ENCODE measurements at regions not wholly inside any gene's neighbourhood (a gene's known extent, or its start where the extent isn't known, plus 50 kb on each side); places are given as distances from the start of the nearest gene placed in this dataset.

DNA sequence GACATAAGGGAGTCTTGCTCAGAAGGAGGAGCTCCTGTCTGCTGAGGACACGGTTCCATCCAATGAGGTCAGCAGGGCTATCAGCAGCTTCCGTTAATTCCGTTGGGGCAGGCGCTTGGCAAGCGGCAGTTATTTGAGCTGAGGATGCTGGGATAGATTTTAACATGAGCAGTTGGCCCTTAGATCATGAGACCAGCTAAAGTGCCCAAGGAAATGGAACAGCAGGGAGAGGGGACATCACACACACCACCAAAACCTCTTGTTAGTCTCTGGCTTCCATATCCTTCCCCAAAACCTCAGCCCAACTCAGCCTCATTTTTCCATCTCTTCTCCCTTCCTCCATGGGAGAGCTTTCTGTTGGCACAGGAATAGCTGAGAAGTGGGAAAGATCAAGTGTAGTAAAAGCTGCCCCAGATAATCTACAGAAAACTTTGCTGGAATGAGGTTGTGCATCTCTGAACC, 138.7 kb upstream of the PZP start:
- H4K20me1 ChIP-seq (ENCODE audit: insufficient read depth, low read length), result no peaks in the 10 kb centered on the region
- H3K36me3 ChIP-seq (ENCODE audit: insufficient read depth, low read length), result no peaks in the 10 kb centered on the region
- H3F3A ChIP-seq (ENCODE audit: insufficient read depth, low read length), result no peaks in the 10 kb centered on the region
- H3K27ac ChIP-seq (ENCODE audit: low read depth, low read length, poor library complexity, severe bottlenecking), result no peak overlapping the region
- H3K27me3 ChIP-seq (ENCODE audit: insufficient read depth, low read length), result no peaks in the 10 kb centered on the region
- H3K4me2 ChIP-seq (ENCODE audit: low read length), result no peak overlapping the region
- no peaks in the 10 kb centered on the region for H3K9me2 ChIP-seq (ENCODE audit: low read depth, low read length)
- no peak overlapping the region for H3K4me3 ChIP-seq (ENCODE audit: low read depth, low read length, poor library complexity, severe bottlenecking)
- H3K4me1 ChIP-seq (ENCODE audit: insufficient read depth, low read length, severe bottlenecking), result no peaks in the 10 kb centered on the region
- H3K9ac ChIP-seq (ENCODE audit: low read length), result no peak overlapping the region
- H2AFZ ChIP-seq (ENCODE audit: low read length), result no peak overlapping the region
- H3K79me2 ChIP-seq (ENCODE audit: insufficient read depth, low read length), result no peaks in the 10 kb centered on the region
- no peaks in the 10 kb centered on the region for H3K9me3 ChIP-seq (ENCODE audit: low read length)
- no peak for TF ChIP-seq EZH2 (IDR thresholded peaks at IDR 0.05; ENCODE audit: borderline replicate concordance, low read length)
- TF ChIP-seq, protein P1, sequence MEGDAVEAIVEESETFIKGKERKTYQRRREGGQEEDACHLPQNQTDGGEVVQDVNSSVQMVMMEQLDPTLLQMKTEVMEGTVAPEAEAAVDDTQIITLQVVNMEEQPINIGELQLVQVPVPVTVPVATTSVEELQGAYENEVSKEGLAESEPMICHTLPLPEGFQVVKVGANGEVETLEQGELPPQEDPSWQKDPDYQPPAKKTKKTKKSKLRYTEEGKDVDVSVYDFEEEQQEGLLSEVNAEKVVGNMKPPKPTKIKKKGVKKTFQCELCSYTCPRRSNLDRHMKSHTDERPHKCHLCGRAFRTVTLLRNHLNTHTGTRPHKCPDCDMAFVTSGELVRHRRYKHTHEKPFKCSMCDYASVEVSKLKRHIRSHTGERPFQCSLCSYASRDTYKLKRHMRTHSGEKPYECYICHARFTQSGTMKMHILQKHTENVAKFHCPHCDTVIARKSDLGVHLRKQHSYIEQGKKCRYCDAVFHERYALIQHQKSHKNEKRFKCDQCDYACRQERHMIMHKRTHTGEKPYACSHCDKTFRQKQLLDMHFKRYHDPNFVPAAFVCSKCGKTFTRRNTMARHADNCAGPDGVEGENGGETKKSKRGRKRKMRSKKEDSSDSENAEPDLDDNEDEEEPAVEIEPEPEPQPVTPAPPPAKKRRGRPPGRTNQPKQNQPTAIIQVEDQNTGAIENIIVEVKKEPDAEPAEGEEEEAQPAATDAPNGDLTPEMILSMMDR (IDR thresholded peaks at IDR 0.05; ENCODE audit: low read length), result no peak

DNA sequence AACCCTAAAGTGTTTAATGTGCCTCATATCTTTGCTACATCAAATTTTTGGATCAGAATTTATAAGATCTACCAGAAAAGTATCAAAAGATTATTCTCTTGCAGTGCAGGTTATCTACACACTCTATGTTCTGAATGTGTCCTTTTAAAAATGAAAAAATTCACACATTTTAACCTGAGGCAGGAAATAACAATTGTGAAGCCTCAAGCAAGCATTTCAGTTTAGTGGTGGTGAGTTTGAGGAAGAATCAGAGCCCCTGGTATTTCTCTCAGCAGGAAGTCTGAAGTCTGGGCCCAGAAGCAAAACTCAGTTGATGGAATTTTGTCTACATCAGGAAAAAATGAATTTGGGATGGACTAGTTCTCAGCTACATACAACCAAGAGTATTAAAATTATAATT, 137.0 kb upstream of the PZP start:
- H3K9me2 ChIP-seq (ENCODE audit: low read depth, low read length), result no peaks in the 10 kb centered on the region
- no peak overlapping the region for H3K27ac ChIP-seq (ENCODE audit: low read depth, low read length, poor library complexity, severe bottlenecking)
- TF ChIP-seq, protein P1 (IDR thresholded peaks at IDR 0.05; ENCODE audit: low read length), result no peak
- no peak for TF ChIP-seq EZH2 (IDR thresholded peaks at IDR 0.05; ENCODE audit: borderline replicate concordance, low read length)
- H3K4me1 ChIP-seq (ENCODE audit: insufficient read depth, low read length, severe bottlenecking), result no peaks in the 10 kb centered on the region
- no peaks in the 10 kb centered on the region for H3K9me3 ChIP-seq (ENCODE audit: low read length)
- no peak overlapping the region for H3K9ac ChIP-seq (ENCODE audit: low read length)
- no peaks in the 10 kb centered on the region for H3K79me2 ChIP-seq (ENCODE audit: insufficient read depth, low read length)
- H3F3A ChIP-seq (ENCODE audit: insufficient read depth, low read length), result no peaks in the 10 kb centered on the region
- H3K27me3 ChIP-seq (ENCODE audit: insufficient read depth, low read length), result no peaks in the 10 kb centered on the region
- H4K20me1 ChIP-seq (ENCODE audit: insufficient read depth, low read length), result no peaks in the 10 kb centered on the region
- no peak overlapping the region for H3K4me2 ChIP-seq (ENCODE audit: low read length)
- H3K36me3 ChIP-seq (ENCODE audit: insufficient read depth, low read length), result no peaks in the 10 kb centered on the region
- no peak overlapping the region for H3K4me3 ChIP-seq (ENCODE audit: low read depth, low read length, poor library complexity, severe bottlenecking)
- H2AFZ ChIP-seq (ENCODE audit: low read length), result no peak overlapping the region

DNA sequence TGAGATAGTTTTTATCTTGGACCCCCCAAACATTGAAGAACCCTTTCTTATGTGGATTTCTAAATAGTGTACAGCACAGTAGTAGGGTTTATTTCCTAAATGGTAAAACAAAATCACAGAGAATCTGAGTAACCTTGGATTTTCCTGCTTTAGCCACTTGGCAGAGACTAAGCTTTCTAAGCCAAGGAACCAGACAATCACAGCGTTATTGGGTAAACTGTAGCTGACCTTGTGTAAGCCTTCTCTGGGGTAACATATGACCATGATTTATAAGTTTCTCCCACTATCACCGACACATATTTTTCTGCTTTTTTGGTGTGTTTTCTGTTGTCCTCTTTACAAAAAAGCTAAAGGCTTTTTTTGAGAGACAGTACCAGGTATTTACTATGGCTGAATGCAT, 136.3 kb upstream of the PZP start:
- H3F3A ChIP-seq (ENCODE audit: insufficient read depth, low read length), result no peaks in the 10 kb centered on the region
- H3K27me3 ChIP-seq (ENCODE audit: insufficient read depth, low read length), result no peaks in the 10 kb centered on the region
- no peaks in the 10 kb centered on the region for H3K9me2 ChIP-seq (ENCODE audit: low read depth, low read length)
- H3K79me2 ChIP-seq (ENCODE audit: insufficient read depth, low read length), result no peaks in the 10 kb centered on the region
- H3K4me1 ChIP-seq (ENCODE audit: insufficient read depth, low read length, severe bottlenecking), result no peaks in the 10 kb centered on the region
- no peaks in the 10 kb centered on the region for H3K9me3 ChIP-seq (ENCODE audit: low read length)
- H3K27ac ChIP-seq (ENCODE audit: low read depth, low read length, poor library complexity, severe bottlenecking), result no peak overlapping the region
- no peak overlapping the region for H3K4me2 ChIP-seq (ENCODE audit: low read length)
- H4K20me1 ChIP-seq (ENCODE audit: insufficient read depth, low read length), result no peaks in the 10 kb centered on the region
- no peak for TF ChIP-seq EZH2 (IDR thresholded peaks at IDR 0.05; ENCODE audit: borderline replicate concordance, low read length)
- TF ChIP-seq, protein P1 (IDR thresholded peaks at IDR 0.05; ENCODE audit: low read length), result no peak
- H3K4me3 ChIP-seq (ENCODE audit: low read depth, low read length, poor library complexity, severe bottlenecking), result no peak overlapping the region
- H2AFZ ChIP-seq (ENCODE audit: low read length), result no peak overlapping the region
- H3K36me3 ChIP-seq (ENCODE audit: insufficient read depth, low read length), result no peaks in the 10 kb centered on the region
- H3K9ac ChIP-seq (ENCODE audit: low read length), result no peak overlapping the region
